ENCODE measurements at regions not wholly inside any gene's neighbourhood (a gene's known extent, or its start where the extent isn't known, plus 50 kb on each side); places are given as distances from the start of the nearest gene placed in this dataset.

GRCh38 chr2:18342901-18343300 lies 217.6 kb downstream of the RDH14 start:
- H3K27ac ChIP-seq (ENCODE audit: extremely low read depth, low read depth, low read length), result no peak overlapping the region
- ChIA-PET CTCF (no interaction called here), POLR2A (no interaction called here)
- no peaks in the 10 kb centered on the region for H3K4me1 ChIP-seq (ENCODE audit: control insufficient read depth, insufficient read depth, low read length)
- TF ChIP-seq PRDM1 (tag by site-specific recombination; IDR thresholded peaks at IDR 0.05) (no peak), ZBTB44 (tag by site-specific recombination; IDR thresholded peaks at IDR 0.05) (no peak), CTCF (tag by site-specific recombination; IDR thresholded peaks at IDR 0.05) (no peak), ZNF18 (tag by site-specific recombination; IDR thresholded peaks at IDR 0.05) (no peak), ZSCAN23 (tag by site-specific recombination; IDR thresholded peaks at IDR 0.05) (no peak), GLIS1 (tag by site-specific recombination; IDR thresholded peaks at IDR 0.05) (no peak), ZNF423 (tag by site-specific recombination; IDR thresholded peaks at IDR 0.05) (no peak), ZNF140 (tag by site-specific recombination; IDR thresholded peaks at IDR 0.05) (no peak), MZF1 (tag by site-specific recombination; IDR thresholded peaks at IDR 0.05; ENCODE audit: borderline replicate concordance) (no peak), ZNF10 (tag by site-specific recombination; IDR thresholded peaks at IDR 0.05) (no peak), GFI1B (tag by site-specific recombination; IDR thresholded peaks at IDR 0.05) (no peak), ZNF114 (tag by site-specific recombination; IDR thresholded peaks at IDR 0.05) (no peak), ZNF155 (tag by site-specific recombination; IDR thresholded peaks at IDR 0.05) (no peak), ZNF76 (tag by site-specific recombination; IDR thresholded peaks at IDR 0.05; ENCODE audit: borderline replicate concordance, low read depth) (no peak), PRDM2 (tag by site-specific recombination; IDR thresholded peaks at IDR 0.05; ENCODE audit: borderline replicate concordance) (no peak), INSM2 (tag by site-specific recombination; IDR thresholded peaks at IDR 0.05) (no peak)
- no peak overlapping the region for H3K4me3 ChIP-seq (ENCODE audit: low read depth, low read length)
- H3K9me3 ChIP-seq (ENCODE audit: control insufficient read depth, insufficient read depth, low read depth, low read length), result no peaks in the 10 kb centered on the region
- H3K36me3 ChIP-seq (ENCODE audit: control insufficient read depth in 2 of 2, insufficient read depth in 1 of 2, low read length in 2 of 2), result no peaks in the 10 kb centered on the region

Measured in HEK293 (cell line).